CD14-positive monocyte (primary cell): ENCODE measurements at regions not wholly inside any gene's neighbourhood (a gene's known extent, or its start where the extent isn't known, plus 50 kb on each side); places are given as distances from the start of the nearest gene placed in this dataset.

Experiments
- DNase-seq, 3 donors: peaks; one replicate each; pipeline ENCODE4 v3.0.0-alpha.2; 2011 to 2022
- H2AFZ ChIP-seq: 2 replicates; pipeline ENCODE4 v1.6.0; 2012; ENCODE audit warnings: mild to moderate bottlenecking, low read depth, low read length, inconsistent platforms; ENCODE audit not compliant: insufficient read depth, poor library complexity, severe bottlenecking
- H3K27ac ChIP-seq, 2 donors: 1 replicate in 1 of 2; 2 replicates in 1 of 2; pipeline ENCODE4 v1.5.1; 2012 to 2013; ENCODE audit warnings: low read length in 2 of 2, control low read depth in 1 of 2, inconsistent platforms in 1 of 2, low read depth in 1 of 2, mild to moderate bottlenecking in 1 of 2
- H3K27me3 ChIP-seq, 2 donors: one replicate each; pipeline versions ENCODE4 v1.6.0 to v1.6.1; 2011 to 2013; ENCODE audit warnings: low read length in 2 of 2; ENCODE audit not compliant: control insufficient read depth in 2 of 2, insufficient read depth in 2 of 2
- H3K36me3 ChIP-seq, 2 donors: replicated peaks in 1 of 2; 1 replicate in 1 of 2; 2 replicates in 1 of 2; pipeline versions ENCODE4 v1.5.1 to v1.6.1; 2012 to 2013; ENCODE audit warnings: low read length in 2 of 2, control low read depth in 1 of 2, inconsistent platforms in 1 of 2, mild to moderate bottlenecking in 1 of 2; ENCODE audit not compliant: insufficient read depth in 2 of 2, control insufficient read depth in 1 of 2
- H3K4me1 ChIP-seq, 2 donors: 1 replicate in 1 of 2; 2 replicates in 1 of 2; pipeline versions ENCODE4 v1.5.1 to v1.6.1; 2012 to 2013; ENCODE audit warnings: low read length in 2 of 2, control low read depth in 1 of 2, inconsistent platforms in 1 of 2, mild to moderate bottlenecking in 1 of 2, moderate library complexity in 1 of 2; ENCODE audit not compliant: insufficient read depth in 2 of 2, control insufficient read depth in 1 of 2
- H3K4me2 ChIP-seq: replicated peaks from 2 replicates; pipeline ENCODE3; 2012; ENCODE audit warnings: low read length, moderate library complexity, mild to moderate bottlenecking; ENCODE audit not compliant: poor library complexity, severe bottlenecking; ENCODE audit errors: extremely low read depth
- H3K4me3 ChIP-seq, 3 experiments: fragments of 200-600 bp in 1 of 3; sonication (generic) in 1 of 3; replicated peaks in 1 of 3; 1 replicate in 2 of 3; 2 replicates in 1 of 3; pipeline ENCODE4 v1.5.1; 2011 to 2013; ENCODE audit warnings: low read length in 3 of 3, mild to moderate bottlenecking in 3 of 3, control low read depth in 2 of 3, low read depth in 2 of 3, inconsistent platforms in 1 of 3, moderate library complexity in 1 of 3
- H3K79me2 ChIP-seq: 2 replicates; pipeline ENCODE4 v1.6.0; 2012; ENCODE audit warnings: mild to moderate bottlenecking, control low read depth, inconsistent platforms, low read length, moderate library complexity; ENCODE audit not compliant: insufficient read depth
- H3K9ac ChIP-seq: 2 replicates; pipeline ENCODE4 v1.6.0; 2017; ENCODE audit warnings: low read length, mild to moderate bottlenecking; ENCODE audit not compliant: insufficient read depth, poor library complexity, severe bottlenecking
- H3K9me3 ChIP-seq, 2 donors: replicated peaks in 1 of 2; 1 replicate in 1 of 2; 2 replicates in 1 of 2; pipeline versions ENCODE4 v1.5.1 to v1.6.1; 2012 to 2013; ENCODE audit warnings: low read length in 2 of 2, control low read depth in 1 of 2; ENCODE audit not compliant: control insufficient read depth in 1 of 2, insufficient read depth in 1 of 2
- H4K20me1 ChIP-seq: 2 replicates; pipeline ENCODE4 v1.6.0; 2012; ENCODE audit warnings: mild to moderate bottlenecking, low read length, control low read depth, moderate library complexity; ENCODE audit not compliant: insufficient read depth
- H3K27ac Mint-ChIP-seq, 7 donors: one replicate each; pipeline ENCODE4 v1.8.0; 2020; ENCODE audit warnings: mild to moderate bottlenecking in 7 of 7, mixed read lengths in 7 of 7, moderate library complexity in 6 of 7, inconsistent platforms in 2 of 7
- H3K27me3 Mint-ChIP-seq, 3 donors: one replicate each; pipeline ENCODE4 v1.8.0; 2021 to 2022; ENCODE audit warnings: low read depth in 3 of 3, mild to moderate bottlenecking in 3 of 3, mixed read lengths in 3 of 3, moderate library complexity in 3 of 3, inconsistent platforms in 1 of 3
- H3K36me3 Mint-ChIP-seq, 2 donors: one replicate each; pipeline ENCODE4 v1.8.0; 2020; ENCODE audit warnings: mixed read lengths in 2 of 2, inconsistent platforms in 1 of 2, mild to moderate bottlenecking in 1 of 2
- H3K4me1 Mint-ChIP-seq: one replicate; pipeline ENCODE4 v1.8.0; 2020; ENCODE audit warnings: mild to moderate bottlenecking, mixed read lengths
- H3K4me3 Mint-ChIP-seq, 2 donors: one replicate each; pipeline ENCODE4 v1.8.0; 2020; ENCODE audit warnings: mild to moderate bottlenecking in 2 of 2, mixed read lengths in 2 of 2, moderate library complexity in 1 of 2
- H3K9me3 Mint-ChIP-seq, 7 donors: one replicate each; pipeline ENCODE4 v1.8.0; 2020 to 2022; ENCODE audit warnings: mixed read lengths in 7 of 7, mild to moderate bottlenecking in 6 of 7, moderate library complexity in 6 of 7, inconsistent platforms in 2 of 7
- WGBS: methylation state at CpG from one replicate; pipeline ENCODE4 v1.1.5; 2013; ENCODE audit warnings: missing lambda C conversion rate; ENCODE audit not compliant: insufficient coverage; 5-methylcytosine and 5-hydroxymethylcytosine counted together
- intact Hi-C, 2 donors: fragments of 100-400 bp; cut with micrococcal nuclease; formaldehyde crosslinking; loops; one replicate each; pipeline versions ENCODE4 v1.15.0 to v1.15.1; 2023
- TF ChIP-seq, protein P1 (sequence below): fragments of 200-600 bp; IDR thresholded peaks from one replicate; pipeline ENCODE4 v1.8.0; 2022; ENCODE audit warnings: antibody characterized with exemption, mild to moderate bottlenecking

- Histone ChIP-seq H3K9ac (no peak overlapping the region), H4K20me1 (no peaks in the 10 kb centered on the region), H3K9me3 (no peaks in the 10 kb centered on the region), H3K4me1 (no peaks in the 10 kb centered on the region), H3K27ac (no peak overlapping the region), H3K4me2 (no peak overlapping the region), H3K27me3 (no peaks in the 10 kb centered on the region), H3K36me3 (no peaks in the 10 kb centered on the region), H3K4me3 (no peak overlapping the region), H2AFZ (no peak overlapping the region), H3K79me2 (no peaks in the 10 kb centered on the region)
- H3K4me3 Mint-ChIP-seq, result no peak overlapping the region
- no peaks in the 10 kb centered on the region for H3K36me3 Mint-ChIP-seq
- H3K4me1 Mint-ChIP-seq, result no peaks in the 10 kb centered on the region
- peaks cover 0 to 10% (median 2%) of the 10 kb centered on the region in 3 donors for H3K27me3 Mint-ChIP-seq
- intact Hi-C loops, result no loop called here
- no CpG with 5 or more reads among the region's 3 CpGs for WGBS
- TF ChIP-seq, protein P1, sequence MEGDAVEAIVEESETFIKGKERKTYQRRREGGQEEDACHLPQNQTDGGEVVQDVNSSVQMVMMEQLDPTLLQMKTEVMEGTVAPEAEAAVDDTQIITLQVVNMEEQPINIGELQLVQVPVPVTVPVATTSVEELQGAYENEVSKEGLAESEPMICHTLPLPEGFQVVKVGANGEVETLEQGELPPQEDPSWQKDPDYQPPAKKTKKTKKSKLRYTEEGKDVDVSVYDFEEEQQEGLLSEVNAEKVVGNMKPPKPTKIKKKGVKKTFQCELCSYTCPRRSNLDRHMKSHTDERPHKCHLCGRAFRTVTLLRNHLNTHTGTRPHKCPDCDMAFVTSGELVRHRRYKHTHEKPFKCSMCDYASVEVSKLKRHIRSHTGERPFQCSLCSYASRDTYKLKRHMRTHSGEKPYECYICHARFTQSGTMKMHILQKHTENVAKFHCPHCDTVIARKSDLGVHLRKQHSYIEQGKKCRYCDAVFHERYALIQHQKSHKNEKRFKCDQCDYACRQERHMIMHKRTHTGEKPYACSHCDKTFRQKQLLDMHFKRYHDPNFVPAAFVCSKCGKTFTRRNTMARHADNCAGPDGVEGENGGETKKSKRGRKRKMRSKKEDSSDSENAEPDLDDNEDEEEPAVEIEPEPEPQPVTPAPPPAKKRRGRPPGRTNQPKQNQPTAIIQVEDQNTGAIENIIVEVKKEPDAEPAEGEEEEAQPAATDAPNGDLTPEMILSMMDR, result no peak
- DNase-seq, result no peak
- H3K9me3 Mint-ChIP-seq, result peaks cover 0 to 3% (median 0%) of the 10 kb centered on the region in 7 donors
- no peak overlapping the region for H3K27ac Mint-ChIP-seq
These were observed 347.9 kb downstream of the NR2F2 start for GRCh38 chr15:96678386-96678785.

DNA sequence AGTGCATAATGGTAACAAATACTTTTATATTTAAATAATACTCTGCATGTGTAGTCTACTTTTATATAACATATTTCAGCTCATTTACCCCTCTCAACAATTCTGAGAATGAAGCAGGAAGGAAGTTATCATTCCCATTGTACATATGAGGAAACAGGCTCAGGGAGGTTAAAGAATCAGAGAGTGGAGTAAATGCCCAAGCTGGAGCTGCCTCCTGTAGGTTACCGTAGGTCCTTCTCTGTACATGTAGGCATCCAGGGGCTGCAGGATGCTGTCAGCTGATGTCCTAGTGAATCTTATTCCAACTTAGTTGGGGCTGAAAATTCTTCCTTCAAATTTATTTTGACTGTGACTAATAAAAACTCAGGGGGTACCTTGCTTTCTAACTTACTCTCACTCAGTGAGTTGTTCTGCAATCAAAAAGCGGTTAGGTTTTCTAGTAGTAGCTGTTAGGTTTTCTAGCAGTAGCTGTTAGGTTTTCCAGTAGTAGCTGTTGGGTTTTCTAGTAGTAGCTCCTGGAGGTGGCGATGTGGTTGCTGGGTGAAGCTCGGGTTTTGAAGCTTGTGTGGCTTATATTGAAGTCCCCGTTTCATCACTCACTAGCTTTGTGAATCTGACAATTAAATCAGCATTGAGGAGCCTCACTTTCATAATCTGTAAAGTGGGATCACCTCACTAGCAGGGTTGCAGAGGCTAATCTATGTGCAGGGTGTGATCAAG, 357.0 kb downstream of the NR2F2 start:
- no peaks in the 10 kb centered on the region for H3K4me1 ChIP-seq
- intact Hi-C loops, result no loop called here
- H3K27ac ChIP-seq, result no peak overlapping the region
- no peak overlapping the region for H3K4me2 ChIP-seq
- H3K9me3 Mint-ChIP-seq, result peaks cover 0 to 3% (median 0%) of the 10 kb centered on the region in 7 donors
- H2AFZ ChIP-seq, result no peak overlapping the region
- H3K4me3 ChIP-seq, result no peak overlapping the region
- no peaks in the 10 kb centered on the region for H3K36me3 ChIP-seq
- no peak overlapping the region for H3K27ac Mint-ChIP-seq
- H3K79me2 ChIP-seq, result no peaks in the 10 kb centered on the region
- no peaks in the 10 kb centered on the region for H3K4me1 Mint-ChIP-seq
- 86% methylated on average over 4 of the region's 5 CpGs for WGBS
- TF ChIP-seq, protein P1, result no peak
- no peak for DNase-seq
- H3K4me3 Mint-ChIP-seq, result no peak overlapping the region
- H3K9ac ChIP-seq, result no peak overlapping the region
- no peaks in the 10 kb centered on the region for H3K36me3 Mint-ChIP-seq
- H3K27me3 ChIP-seq, result peaks cover 0 to 6% of the 10 kb centered on the region in 2 donors
- no peaks in the 10 kb centered on the region for H3K9me3 ChIP-seq
- no peaks in the 10 kb centered on the region for H4K20me1 ChIP-seq
- H3K27me3 Mint-ChIP-seq, result peaks cover 3 to 6% (median 5%) of the 10 kb centered on the region in 3 donors
